GM23248 (cell line): ENCODE measurements at regions not wholly inside any gene's neighbourhood (a gene's known extent, or its start where the extent isn't known, plus 50 kb on each side); places are given as distances from the start of the nearest gene placed in this dataset.

Experiments used
- DNase-seq: peaks from one replicate; pipeline ENCODE4 v3.0.0-alpha.2; 2015
- H2AFZ ChIP-seq: fragments of 200-600 bp; sonication (generic); 2 replicates; pipeline ENCODE4 v1.6.1; 2016; ENCODE audit warnings: antibody characterized with exemption
- H3F3A ChIP-seq: fragments of 200-600 bp; sonication (generic); 2 replicates; pipeline ENCODE4 v1.6.1; 2016; ENCODE audit warnings: mild to moderate bottlenecking, antibody characterized with exemption, mixed run types; ENCODE audit not compliant: insufficient read depth
- H3K27ac ChIP-seq: fragments of 200-600 bp; sonication (generic); 2 replicates; pipeline ENCODE4 v1.5.1; 2016; ENCODE audit warnings: mild to moderate bottlenecking
- H3K27me3 ChIP-seq: fragments of 200-600 bp; sonication (generic); replicated peaks from 2 replicates; pipeline ENCODE4 v1.6.1; 2016; ENCODE audit warnings: mild to moderate bottlenecking; ENCODE audit not compliant: insufficient read depth
- H3K36me3 ChIP-seq: fragments of 200-600 bp; sonication (generic); 2 replicates; pipeline ENCODE4 v1.6.1; 2016; ENCODE audit warnings: low read depth, mild to moderate bottlenecking
- H3K4me1 ChIP-seq: fragments of 200-600 bp; sonication (generic); 2 replicates; pipeline ENCODE4 v1.6.1; 2016; ENCODE audit warnings: mild to moderate bottlenecking; ENCODE audit not compliant: insufficient read depth
- H3K4me2 ChIP-seq: fragments of 200-600 bp; sonication (generic); one replicate; pipeline ENCODE4 v1.6.1; 2016; ENCODE audit warnings: mild to moderate bottlenecking; ENCODE audit not compliant: unreplicated experiment
- H3K4me3 ChIP-seq: fragments of 200-600 bp; sonication (generic); 2 replicates; pipeline ENCODE4 v1.5.1; 2016; ENCODE audit warnings: mild to moderate bottlenecking
- H3K79me2 ChIP-seq: fragments of 200-600 bp; sonication (generic); 2 replicates; pipeline ENCODE4 v1.6.1; 2016; ENCODE audit warnings: mild to moderate bottlenecking; ENCODE audit not compliant: insufficient read depth
- H3K9ac ChIP-seq: fragments of 200-600 bp; sonication (generic); 2 replicates; pipeline ENCODE4 v1.6.1; 2016; ENCODE audit warnings: mild to moderate bottlenecking
- H3K9me2 ChIP-seq: fragments of 200-600 bp; sonication (generic); 2 replicates; pipeline ENCODE4 v1.6.1; 2016; ENCODE audit warnings: mixed run types, mild to moderate bottlenecking, moderate library complexity; ENCODE audit not compliant: insufficient read depth
- H3K9me3 ChIP-seq: fragments of 200-600 bp; sonication (generic); one replicate; pipeline ENCODE4 v1.6.1; 2017; ENCODE audit warnings: low read depth
- H4K20me1 ChIP-seq: fragments of 200-600 bp; sonication (generic); 2 replicates; pipeline ENCODE4 v1.6.0; 2016; ENCODE audit not compliant: insufficient read depth
- EZH2 ChIP-seq: fragments of 200-600 bp; sonication (generic); IDR thresholded peaks from 2 replicates; pipeline ENCODE4 v1.6.1; 2018; ENCODE audit warnings: antibody characterized with exemption, mild to moderate bottlenecking; ENCODE audit not compliant: insufficient read depth, poor library complexity, severe bottlenecking
- EZH2phosphoT487 ChIP-seq: fragments of 200-600 bp; sonication (generic); IDR thresholded peaks from 2 replicates; pipeline ENCODE4 v1.6.1; 2018; ENCODE audit warnings: antibody characterized with exemption, moderate library complexity, mild to moderate bottlenecking, low read depth; ENCODE audit not compliant: insufficient read depth
- WGBS, 2 experiments: methylation state at CpG; one replicate each; pipeline ENCODE4 v1.1.6; 2015 to 2017; ENCODE audit warnings: low lambda C conversion rate in 2 of 2, low coverage in 1 of 2; ENCODE audit errors: missing lambda C conversion rate in 2 of 2; 5-methylcytosine and 5-hydroxymethylcytosine counted together
- in situ Hi-C: fragments of 300-500 bp; cut with MboI; formaldehyde crosslinking; loops from 2 replicates; pipeline ENCODE4 v1.15.0; 2020

GRCh38 chr6:23518294-23518693 is 607.7 kb upstream of the NRSN1 start:
- in situ Hi-C loops, result no loop called here
- WGBS, 2 experiments, result 76 to 77% methylated on average over 6 of the region's 6 CpGs

GRCh38 chr6:23522792-23523547 is 603.0 kb upstream of the NRSN1 start:
- 74% methylated on average over 11 of the region's 11 CpGs for WGBS, 2 experiments
- TF ChIP-seq EZH2, result no peak
- TF ChIP-seq EZH2phosphoT487, result no peak
- Histone ChIP-seq H3K36me3 (no peaks in the 10 kb centered on the region), H3K9me3 (no peaks in the 10 kb centered on the region), H3K4me3 (no peak overlapping the region), H3K4me1 (no peaks in the 10 kb centered on the region), H3K9ac (no peak overlapping the region), H3K4me2 (no peak overlapping the region), H3K9me2 (no peaks in the 10 kb centered on the region), H3K27me3 (no peaks in the 10 kb centered on the region), H4K20me1 (no peaks in the 10 kb centered on the region), H3K27ac (no peak overlapping the region), H3K79me2 (no peaks in the 10 kb centered on the region), H2AFZ (no peak overlapping the region), H3F3A (no peaks in the 10 kb centered on the region)
- in situ Hi-C loops, result no loop called here
- DNase-seq, result no peak

More at GRCh38 chr6:23518294-23518693, 607.7 kb upstream of the NRSN1 start:
- Histone ChIP-seq H3K27me3 (no peaks in the 10 kb centered on the region), H3K9ac (no peak overlapping the region), H3F3A (no peaks in the 10 kb centered on the region), H4K20me1 (no peaks in the 10 kb centered on the region), H3K36me3 (no peaks in the 10 kb centered on the region), H3K9me2 (no peaks in the 10 kb centered on the region), H3K4me2 (no peak overlapping the region), H3K27ac (no peak overlapping the region), H3K9me3 (no peaks in the 10 kb centered on the region), H2AFZ (no peak overlapping the region), H3K79me2 (no peaks in the 10 kb centered on the region), H3K4me1 (no peaks in the 10 kb centered on the region), H3K4me3 (no peak overlapping the region)
- no peak for DNase-seq
- no peak for TF ChIP-seq EZH2
- no peak for TF ChIP-seq EZH2phosphoT487

- Histone ChIP-seq H3F3A (no peaks in the 10 kb centered on the region), H3K36me3 (no peaks in the 10 kb centered on the region), H3K9ac (no peak overlapping the region), H3K4me2 (no peak overlapping the region), H3K9me2 (no peaks in the 10 kb centered on the region), H3K4me3 (no peak overlapping the region), H3K9me3 (no peaks in the 10 kb centered on the region), H4K20me1 (no peaks in the 10 kb centered on the region), H3K27me3 (no peaks in the 10 kb centered on the region), H2AFZ (no peak overlapping the region), H3K4me1 (no peaks in the 10 kb centered on the region), H3K79me2 (no peaks in the 10 kb centered on the region), H3K27ac (no peak overlapping the region)
- 57 to 75% methylated on average over 2 of the region's 2 CpGs for WGBS, 2 experiments
- TF ChIP-seq EZH2 (no peak), EZH2phosphoT487 (no peak)
- in situ Hi-C loops, result no loop called here
- DNase-seq, result no peak
These were observed 602.2 kb upstream of the NRSN1 start for GRCh38 chr6:23523771-23524170.

GRCh38 chr6:23524548-23524947 is 601.5 kb upstream of the NRSN1 start:
- Histone ChIP-seq H3K4me2 (no peak overlapping the region), H3K9me2 (no peaks in the 10 kb centered on the region), H3K4me1 (no peaks in the 10 kb centered on the region), H4K20me1 (no peaks in the 10 kb centered on the region), H3K36me3 (no peaks in the 10 kb centered on the region), H2AFZ (no peak overlapping the region), H3K9ac (no peak overlapping the region), H3K9me3 (no peaks in the 10 kb centered on the region), H3F3A (no peaks in the 10 kb centered on the region), H3K27ac (no peak overlapping the region), H3K4me3 (no peak overlapping the region), H3K79me2 (no peaks in the 10 kb centered on the region), H3K27me3 (no peaks in the 10 kb centered on the region)
- no peak for DNase-seq
- in situ Hi-C loops, result no loop called here
- TF ChIP-seq EZH2 (no peak), EZH2phosphoT487 (no peak)

- no peaks in the 10 kb centered on the region for H4K20me1 ChIP-seq
- H3K79me2 ChIP-seq, result no peaks in the 10 kb centered on the region
- DNase-seq, result no peak
- TF ChIP-seq EZH2 (no peak), EZH2phosphoT487 (no peak)
- H3K27me3 ChIP-seq, result no peaks in the 10 kb centered on the region
- no peaks in the 10 kb centered on the region for H3F3A ChIP-seq
- no peaks in the 10 kb centered on the region for H3K4me1 ChIP-seq
- H3K27ac ChIP-seq, result no peak overlapping the region
- no peak overlapping the region for H3K4me3 ChIP-seq
- H3K9me3 ChIP-seq, result no peaks in the 10 kb centered on the region
- no peak overlapping the region for H3K4me2 ChIP-seq
- no peak overlapping the region for H2AFZ ChIP-seq
- in situ Hi-C loops, result no loop called here
- H3K9ac ChIP-seq, result no peak overlapping the region
- H3K36me3 ChIP-seq, result no peaks in the 10 kb centered on the region
- 41 to 48% methylated on average over 5 of the region's 5 CpGs for WGBS, 2 experiments
- no peaks in the 10 kb centered on the region for H3K9me2 ChIP-seq
These were observed 599.5 kb upstream of the NRSN1 start for GRCh38 chr6:23526526-23526925.
